NB4 (cell line): ENCODE measurements at regions not wholly inside any gene's neighbourhood (a gene's known extent, or its start where the extent isn't known, plus 50 kb on each side); places are given as distances from the start of the nearest gene placed in this dataset.

Experiments used
- MYC ChIP-seq: IDR thresholded peaks from 2 replicates; pipeline ENCODE4 v1.6.1; 2011; ENCODE audit warnings: low read depth, low read length
- TF ChIP-seq, protein P1 (sequence below): IDR thresholded peaks from one replicate; pipeline ENCODE4 v1.5.1; 2012; ENCODE audit warnings: low read depth, low read length

DNA sequence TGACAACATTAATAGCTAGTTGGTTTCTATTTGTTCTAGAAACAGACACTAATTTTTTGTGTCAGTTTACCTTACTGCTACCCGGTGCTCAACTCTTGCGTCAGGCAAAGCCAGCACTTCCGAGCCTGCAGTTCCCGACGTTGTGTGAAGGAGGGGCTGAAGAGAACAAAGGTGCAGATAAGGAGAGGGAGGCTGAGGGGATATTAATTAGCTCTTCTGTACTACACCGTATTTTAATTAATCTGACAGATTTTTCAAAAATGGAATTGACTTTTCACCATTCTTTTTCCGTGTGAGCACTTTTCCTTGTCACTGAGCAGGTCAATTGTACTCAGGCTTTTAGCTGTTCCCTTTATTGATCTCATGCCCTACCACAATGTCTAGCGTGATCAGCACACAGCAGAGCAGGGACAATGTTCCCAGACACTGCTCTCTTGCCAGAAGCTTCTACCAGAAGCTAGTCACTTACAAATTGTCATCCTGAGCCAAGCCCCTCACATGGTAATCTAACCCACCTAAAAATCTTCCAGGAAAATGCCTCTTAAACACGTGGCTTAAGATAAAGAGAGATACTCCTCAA lies 650.5 kb upstream of the MKI67 start:
- TF ChIP-seq, protein P1, sequence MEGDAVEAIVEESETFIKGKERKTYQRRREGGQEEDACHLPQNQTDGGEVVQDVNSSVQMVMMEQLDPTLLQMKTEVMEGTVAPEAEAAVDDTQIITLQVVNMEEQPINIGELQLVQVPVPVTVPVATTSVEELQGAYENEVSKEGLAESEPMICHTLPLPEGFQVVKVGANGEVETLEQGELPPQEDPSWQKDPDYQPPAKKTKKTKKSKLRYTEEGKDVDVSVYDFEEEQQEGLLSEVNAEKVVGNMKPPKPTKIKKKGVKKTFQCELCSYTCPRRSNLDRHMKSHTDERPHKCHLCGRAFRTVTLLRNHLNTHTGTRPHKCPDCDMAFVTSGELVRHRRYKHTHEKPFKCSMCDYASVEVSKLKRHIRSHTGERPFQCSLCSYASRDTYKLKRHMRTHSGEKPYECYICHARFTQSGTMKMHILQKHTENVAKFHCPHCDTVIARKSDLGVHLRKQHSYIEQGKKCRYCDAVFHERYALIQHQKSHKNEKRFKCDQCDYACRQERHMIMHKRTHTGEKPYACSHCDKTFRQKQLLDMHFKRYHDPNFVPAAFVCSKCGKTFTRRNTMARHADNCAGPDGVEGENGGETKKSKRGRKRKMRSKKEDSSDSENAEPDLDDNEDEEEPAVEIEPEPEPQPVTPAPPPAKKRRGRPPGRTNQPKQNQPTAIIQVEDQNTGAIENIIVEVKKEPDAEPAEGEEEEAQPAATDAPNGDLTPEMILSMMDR, result no peak
- no peak for TF ChIP-seq MYC
